HepG2 (cell line): ENCODE measurements at regions not wholly inside any gene's neighbourhood (a gene's known extent, or its start where the extent isn't known, plus 50 kb on each side); places are given as distances from the start of the nearest gene placed in this dataset.

ENCODE experiments used
- HMGXB3 ChIP-seq: sonication (generic); formaldehyde crosslinking; IDR thresholded peaks from 2 replicates; pipeline ENCODE4 v1.4.0; 2020; ENCODE audit warnings: missing genetic modification reagents, borderline replicate concordance
- JUNB ChIP-seq: sonication (generic); formaldehyde crosslinking; IDR thresholded peaks from 2 replicates; pipeline ENCODE4 v1.8.0; 2022; ENCODE audit warnings: missing genetic modification reagents, mild to moderate bottlenecking, borderline replicate concordance
- PAXIP1 ChIP-seq: sonication (generic); formaldehyde crosslinking; conservative IDR thresholded peaks from 2 replicates; pipeline ENCODE4 v1.4.0; 2020; ENCODE audit warnings: mild to moderate bottlenecking, missing genetic modification reagents, moderate library complexity
- YEATS2 ChIP-seq: sonication (generic); formaldehyde crosslinking; IDR thresholded peaks from 2 replicates; pipeline ENCODE4 v1.4.0; 2020; ENCODE audit warnings: missing genetic modification reagents, borderline replicate concordance
- ZKSCAN8 ChIP-seq: IDR thresholded peaks from 2 replicates; pipeline ENCODE4 v1.6.1; 2016; ENCODE audit warnings: borderline replicate concordance, missing genetic modification reagents, missing compliant biosample characterization
- ZNF275 ChIP-seq: sonication (generic); formaldehyde crosslinking; IDR thresholded peaks from 2 replicates; pipeline ENCODE4 v1.8.0; 2022; ENCODE audit warnings: missing genetic modification reagents, mild to moderate bottlenecking, inconsistent platforms, borderline replicate concordance
- ZNF713 ChIP-seq: sonication (generic); formaldehyde crosslinking; IDR thresholded peaks from 2 replicates; pipeline ENCODE4 v1.4.0; 2020; ENCODE audit warnings: mild to moderate bottlenecking, missing genetic modification reagents
- TF ChIP-seq, protein P1 (sequence below): sonication (generic); formaldehyde crosslinking; IDR thresholded peaks from 2 replicates; pipeline ENCODE4 v1.4.0; 2020; ENCODE audit warnings: missing genetic modification reagents
- TF ChIP-seq, protein P2 (sequence below): IDR thresholded peaks from 2 replicates; pipeline ENCODE4 v1.6.1; 2016; ENCODE audit warnings: low read depth, missing genetic modification reagents, missing compliant biosample characterization

- TF ChIP-seq, protein P1, sequence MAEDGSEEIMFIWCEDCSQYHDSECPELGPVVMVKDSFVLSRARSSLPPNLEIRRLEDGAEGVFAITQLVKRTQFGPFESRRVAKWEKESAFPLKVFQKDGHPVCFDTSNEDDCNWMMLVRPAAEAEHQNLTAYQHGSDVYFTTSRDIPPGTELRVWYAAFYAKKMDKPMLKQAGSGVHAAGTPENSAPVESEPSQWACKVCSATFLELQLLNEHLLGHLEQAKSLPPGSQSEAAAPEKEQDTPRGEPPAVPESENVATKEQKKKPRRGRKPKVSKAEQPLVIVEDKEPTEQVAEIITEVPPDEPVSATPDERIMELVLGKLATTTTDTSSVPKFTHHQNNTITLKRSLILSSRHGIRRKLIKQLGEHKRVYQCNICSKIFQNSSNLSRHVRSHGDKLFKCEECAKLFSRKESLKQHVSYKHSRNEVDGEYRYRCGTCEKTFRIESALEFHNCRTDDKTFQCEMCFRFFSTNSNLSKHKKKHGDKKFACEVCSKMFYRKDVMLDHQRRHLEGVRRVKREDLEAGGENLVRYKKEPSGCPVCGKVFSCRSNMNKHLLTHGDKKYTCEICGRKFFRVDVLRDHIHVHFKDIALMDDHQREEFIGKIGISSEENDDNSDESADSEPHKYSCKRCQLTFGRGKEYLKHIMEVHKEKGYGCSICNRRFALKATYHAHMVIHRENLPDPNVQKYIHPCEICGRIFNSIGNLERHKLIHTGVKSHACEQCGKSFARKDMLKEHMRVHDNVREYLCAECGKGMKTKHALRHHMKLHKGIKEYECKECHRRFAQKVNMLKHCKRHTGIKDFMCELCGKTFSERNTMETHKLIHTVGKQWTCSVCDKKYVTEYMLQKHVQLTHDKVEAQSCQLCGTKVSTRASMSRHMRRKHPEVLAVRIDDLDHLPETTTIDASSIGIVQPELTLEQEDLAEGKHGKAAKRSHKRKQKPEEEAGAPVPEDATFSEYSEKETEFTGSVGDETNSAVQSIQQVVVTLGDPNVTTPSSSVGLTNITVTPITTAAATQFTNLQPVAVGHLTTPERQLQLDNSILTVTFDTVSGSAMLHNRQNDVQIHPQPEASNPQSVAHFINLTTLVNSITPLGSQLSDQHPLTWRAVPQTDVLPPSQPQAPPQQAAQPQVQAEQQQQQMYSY (CRISPR knock-in tag) = no peak
- no peak for TF ChIP-seq HMGXB3 (CRISPR knock-in tag)
- no peak for TF ChIP-seq ZNF713
- no peak for TF ChIP-seq JUNB (CRISPR knock-in tag)
- TF ChIP-seq ZNF275 (CRISPR knock-in tag) = no peak
- TF ChIP-seq YEATS2 (CRISPR knock-in tag) = no peak
- TF ChIP-seq, protein P2, sequence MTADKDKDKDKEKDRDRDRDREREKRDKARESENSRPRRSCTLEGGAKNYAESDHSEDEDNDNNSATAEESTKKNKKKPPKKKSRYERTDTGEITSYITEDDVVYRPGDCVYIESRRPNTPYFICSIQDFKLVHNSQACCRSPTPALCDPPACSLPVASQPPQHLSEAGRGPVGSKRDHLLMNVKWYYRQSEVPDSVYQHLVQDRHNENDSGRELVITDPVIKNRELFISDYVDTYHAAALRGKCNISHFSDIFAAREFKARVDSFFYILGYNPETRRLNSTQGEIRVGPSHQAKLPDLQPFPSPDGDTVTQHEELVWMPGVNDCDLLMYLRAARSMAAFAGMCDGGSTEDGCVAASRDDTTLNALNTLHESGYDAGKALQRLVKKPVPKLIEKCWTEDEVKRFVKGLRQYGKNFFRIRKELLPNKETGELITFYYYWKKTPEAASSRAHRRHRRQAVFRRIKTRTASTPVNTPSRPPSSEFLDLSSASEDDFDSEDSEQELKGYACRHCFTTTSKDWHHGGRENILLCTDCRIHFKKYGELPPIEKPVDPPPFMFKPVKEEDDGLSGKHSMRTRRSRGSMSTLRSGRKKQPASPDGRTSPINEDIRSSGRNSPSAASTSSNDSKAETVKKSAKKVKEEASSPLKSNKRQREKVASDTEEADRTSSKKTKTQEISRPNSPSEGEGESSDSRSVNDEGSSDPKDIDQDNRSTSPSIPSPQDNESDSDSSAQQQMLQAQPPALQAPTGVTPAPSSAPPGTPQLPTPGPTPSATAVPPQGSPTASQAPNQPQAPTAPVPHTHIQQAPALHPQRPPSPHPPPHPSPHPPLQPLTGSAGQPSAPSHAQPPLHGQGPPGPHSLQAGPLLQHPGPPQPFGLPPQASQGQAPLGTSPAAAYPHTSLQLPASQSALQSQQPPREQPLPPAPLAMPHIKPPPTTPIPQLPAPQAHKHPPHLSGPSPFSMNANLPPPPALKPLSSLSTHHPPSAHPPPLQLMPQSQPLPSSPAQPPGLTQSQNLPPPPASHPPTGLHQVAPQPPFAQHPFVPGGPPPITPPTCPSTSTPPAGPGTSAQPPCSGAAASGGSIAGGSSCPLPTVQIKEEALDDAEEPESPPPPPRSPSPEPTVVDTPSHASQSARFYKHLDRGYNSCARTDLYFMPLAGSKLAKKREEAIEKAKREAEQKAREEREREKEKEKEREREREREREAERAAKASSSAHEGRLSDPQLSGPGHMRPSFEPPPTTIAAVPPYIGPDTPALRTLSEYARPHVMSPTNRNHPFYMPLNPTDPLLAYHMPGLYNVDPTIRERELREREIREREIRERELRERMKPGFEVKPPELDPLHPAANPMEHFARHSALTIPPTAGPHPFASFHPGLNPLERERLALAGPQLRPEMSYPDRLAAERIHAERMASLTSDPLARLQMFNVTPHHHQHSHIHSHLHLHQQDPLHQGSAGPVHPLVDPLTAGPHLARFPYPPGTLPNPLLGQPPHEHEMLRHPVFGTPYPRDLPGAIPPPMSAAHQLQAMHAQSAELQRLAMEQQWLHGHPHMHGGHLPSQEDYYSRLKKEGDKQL (CRISPR knock-in tag) = peak; percentile 36; the same call in 1 of the 2 replicates
- no peak for TF ChIP-seq ZKSCAN8
- no peak for TF ChIP-seq PAXIP1 (CRISPR knock-in tag)
Observed at GRCh38 chr2:155190342-155190741, 491.8 kb downstream of the KCNJ3 start (continued).
